Naive thymus-derived CD4-positive, alpha-beta T cell (primary cell): ENCODE measurements at regions not wholly inside any gene's neighbourhood (a gene's known extent, or its start where the extent isn't known, plus 50 kb on each side); places are given as distances from the start of the nearest gene placed in this dataset.

Experiments used
- ATAC-seq: fragments of 150-1000 bp; cut with Tn5 transposase; 2 replicates; pipeline ENCODE4 v1.10.0; 2021; ENCODE audit warnings: mild to moderate bottlenecking, moderate library complexity
- CTCF ChIA-PET: fragments of 350-600 bp; sonication (Branson Sonifier 250); formaldehyde crosslinking; loops from one replicate; lab custom pipeline; 2021; ENCODE audit warnings: antibody characterized with exemption; lab: Charles Lee
- POLR2A ChIA-PET: fragments of 350-600 bp; sonication (Branson Sonifier 250); formaldehyde crosslinking; loops from one replicate; lab custom pipeline; 2021; ENCODE audit warnings: antibody characterized with exemption, inconsistent platforms; lab: Charles Lee
- DNase-seq, 9 donors: peaks; one replicate each; pipeline versions ENCODE4 v3.0.0 to v3.0.0-alpha.2; 2020 to 2022; ENCODE audit warnings: mixed read lengths in 1 of 9
- H3K27ac ChIP-seq: one replicate; pipeline ENCODE4 v1.7.0; 2013; ENCODE audit warnings: mild to moderate bottlenecking, low read depth, low read length, moderate library complexity
- H3K27me3 ChIP-seq, 2 donors: one replicate each; pipeline ENCODE4 v1.7.0; 2013; ENCODE audit warnings: low read length in 2 of 2, mild to moderate bottlenecking in 2 of 2, moderate library complexity in 2 of 2; ENCODE audit not compliant: control insufficient read depth in 2 of 2, insufficient read depth in 2 of 2
- H3K36me3 ChIP-seq, 3 experiments: 1 replicate in 2 of 3; 2 replicates in 1 of 3; pipeline ENCODE4 v1.7.0; 2013; ENCODE audit warnings: low read length in 3 of 3, mild to moderate bottlenecking in 3 of 3, moderate library complexity in 1 of 3; ENCODE audit not compliant: insufficient read depth in 3 of 3, control insufficient read depth in 2 of 3
- H3K4me1 ChIP-seq, 2 donors: one replicate each; pipeline ENCODE4 v1.7.0; 2013; ENCODE audit warnings: low read length in 2 of 2, mild to moderate bottlenecking in 2 of 2, moderate library complexity in 1 of 2; ENCODE audit not compliant: control insufficient read depth in 2 of 2, insufficient read depth in 2 of 2
- H3K4me3 ChIP-seq: 2 replicates; pipeline ENCODE4 v1.7.0; 2013; ENCODE audit warnings: mild to moderate bottlenecking, low read length
- H3K9me3 ChIP-seq, 3 experiments: 1 replicate in 2 of 3; 2 replicates in 1 of 3; pipeline ENCODE4 v1.7.0; 2013; ENCODE audit warnings: low read length in 3 of 3; ENCODE audit not compliant: control insufficient read depth in 2 of 3
- H3K27ac Mint-ChIP-seq, 9 donors: one replicate each; pipeline ENCODE4 v1.8.0; 2020 to 2022; ENCODE audit warnings: mixed read lengths in 9 of 9, mild to moderate bottlenecking in 8 of 9, moderate library complexity in 5 of 9, inconsistent platforms in 2 of 9
- H3K27me3 Mint-ChIP-seq, 5 donors: one replicate each; pipeline ENCODE4 v1.8.0; 2021 to 2022; ENCODE audit warnings: mixed read lengths in 5 of 5, mild to moderate bottlenecking in 1 of 5
- H3K36me3 Mint-ChIP-seq, 5 donors: one replicate each; pipeline ENCODE4 v1.8.0; 2020 to 2022; ENCODE audit warnings: mixed read lengths in 5 of 5, mild to moderate bottlenecking in 3 of 5, inconsistent platforms in 1 of 5
- H3K4me1 Mint-ChIP-seq, 7 donors: one replicate each; pipeline ENCODE4 v1.8.0; 2020 to 2022; ENCODE audit warnings: mixed read lengths in 7 of 7, mild to moderate bottlenecking in 3 of 7, inconsistent platforms in 1 of 7
- H3K4me3 Mint-ChIP-seq, 10 donors: one replicate each; pipeline ENCODE4 v1.8.0; 2020 to 2022; ENCODE audit warnings: mild to moderate bottlenecking in 10 of 10, mixed read lengths in 10 of 10, moderate library complexity in 6 of 10, inconsistent platforms in 2 of 10
- H3K9me3 Mint-ChIP-seq, 11 donors: one replicate each; pipeline ENCODE4 v1.8.0; 2020 to 2022; ENCODE audit warnings: mixed read lengths in 11 of 11, mild to moderate bottlenecking in 4 of 11, inconsistent platforms in 1 of 11, moderate library complexity in 1 of 11
- intact Hi-C, 2 donors: fragments of 100-400 bp; cut with micrococcal nuclease; formaldehyde crosslinking; loops; one replicate each; pipeline ENCODE4 v1.15.1; 2023

DNA sequence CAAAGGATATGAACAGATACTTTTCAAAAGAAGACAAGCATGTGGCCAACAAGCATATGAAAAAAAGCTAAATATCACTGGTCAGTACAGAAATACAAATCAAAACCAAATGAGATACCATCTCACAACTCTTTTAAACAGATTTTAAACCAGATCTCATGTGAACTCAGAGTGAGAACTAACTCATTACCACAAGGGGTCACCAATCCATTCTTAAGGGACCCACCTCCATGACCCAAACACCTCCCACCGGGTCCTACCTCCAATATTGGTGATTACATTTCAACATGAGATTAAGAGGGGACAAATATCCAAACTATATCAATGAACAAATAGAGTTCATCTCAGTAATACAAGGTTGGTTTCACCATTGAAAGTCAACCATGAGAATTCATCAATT lies 319.8 kb upstream of the GULP1 start:
- H3K27me3 ChIP-seq: no peaks in the 10 kb centered on the region
- no peak for ATAC-seq
- intact Hi-C loops: no loop called here
- H3K4me3 ChIP-seq: no peak overlapping the region
- POLR2A ChIA-PET: no interaction called here
- Mint-ChIP-seq H3K27ac (no peak overlapping the region), H3K4me1 (no peaks in the 10 kb centered on the region), H3K4me3 (no peak overlapping the region), H3K27me3 (no peaks in the 10 kb centered on the region), H3K9me3 (peaks cover 0 to 5% (median 0%) of the 10 kb centered on the region in 11 donors), H3K36me3 (no peaks in the 10 kb centered on the region)
- no peaks in the 10 kb centered on the region for H3K36me3 ChIP-seq
- no peak overlapping the region for H3K27ac ChIP-seq
- no peaks in the 10 kb centered on the region for H3K4me1 ChIP-seq
- no peak for DNase-seq
- CTCF ChIA-PET: no interaction called here
- no peaks in the 10 kb centered on the region for H3K9me3 ChIP-seq

DNA sequence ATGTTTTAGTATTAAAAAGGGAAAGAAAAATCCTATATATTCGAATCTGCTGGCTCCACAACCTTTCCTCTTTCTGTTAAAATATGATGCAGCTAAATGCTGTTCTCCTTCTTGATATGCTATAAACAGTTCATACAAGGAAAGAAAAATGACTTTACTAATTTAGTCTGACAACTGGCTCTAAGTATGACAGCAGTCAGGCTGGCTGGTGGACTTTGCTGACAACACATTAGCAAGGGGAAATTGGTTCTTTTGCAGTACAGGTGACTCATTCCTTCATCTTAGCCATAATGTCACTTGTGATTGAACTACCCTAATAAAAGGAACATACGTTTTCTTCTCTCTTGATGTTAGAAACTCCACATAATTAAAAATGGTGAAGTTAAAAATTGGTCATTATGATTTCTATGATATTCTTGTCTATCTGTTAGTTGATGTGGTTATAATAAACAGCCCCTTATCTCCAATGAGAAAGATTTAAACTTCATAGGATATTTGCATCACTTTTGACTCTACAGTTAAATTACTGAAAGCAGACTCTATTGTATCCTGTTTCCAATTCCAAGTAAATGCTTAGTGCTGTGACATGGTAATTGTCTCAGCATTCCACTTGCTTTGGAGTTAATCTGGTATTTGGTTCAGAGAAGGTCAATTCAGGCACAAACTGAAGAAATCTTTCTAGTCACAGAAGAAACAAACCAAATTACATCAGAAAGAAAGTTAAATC lies 315.3 kb upstream of the GULP1 start:
- H3K9me3 Mint-ChIP-seq: peaks cover 0 to 3% (median 0%) of the 10 kb centered on the region in 11 donors
- no peaks in the 10 kb centered on the region for H3K27me3 Mint-ChIP-seq
- CTCF ChIA-PET: no interaction called here
- no peak overlapping the region for H3K4me3 ChIP-seq
- no peaks in the 10 kb centered on the region for H3K27me3 ChIP-seq
- ATAC-seq (no peak), DNase-seq (no peak)
- H3K27ac ChIP-seq: no peak overlapping the region
- H3K36me3 Mint-ChIP-seq: no peaks in the 10 kb centered on the region
- no peaks in the 10 kb centered on the region for H3K36me3 ChIP-seq
- intact Hi-C loops: no loop called here
- H3K27ac Mint-ChIP-seq: no peak overlapping the region
- H3K4me3 Mint-ChIP-seq: no peak overlapping the region
- no peaks in the 10 kb centered on the region for H3K4me1 ChIP-seq
- no peaks in the 10 kb centered on the region for H3K9me3 ChIP-seq
- POLR2A ChIA-PET: no interaction called here
- H3K4me1 Mint-ChIP-seq: no peaks in the 10 kb centered on the region

DNA sequence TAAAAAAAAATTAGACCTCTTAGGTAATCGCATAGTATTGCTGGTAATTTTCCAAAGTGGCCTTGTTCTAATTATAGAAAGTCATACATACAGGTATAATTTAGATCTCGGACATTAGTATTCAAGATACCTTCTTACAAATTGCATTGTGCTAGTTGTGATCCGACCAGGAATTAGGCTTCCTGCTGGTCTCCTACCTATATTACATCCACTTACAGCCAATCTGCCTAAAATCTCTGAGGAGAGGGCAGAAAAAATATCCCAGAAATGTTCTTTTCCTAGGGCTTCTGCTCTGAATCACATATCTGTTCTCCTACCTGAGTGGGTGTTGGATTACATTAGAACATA lies 314.7 kb upstream of the GULP1 start:
- H3K27me3 Mint-ChIP-seq: no peaks in the 10 kb centered on the region
- H3K9me3 ChIP-seq: no peaks in the 10 kb centered on the region
- intact Hi-C loops: no loop called here
- DNase-seq: no peak
- no peaks in the 10 kb centered on the region for H3K36me3 Mint-ChIP-seq
- POLR2A ChIA-PET: no interaction called here
- H3K9me3 Mint-ChIP-seq: peaks cover 0 to 2% (median 0%) of the 10 kb centered on the region in 11 donors
- no peaks in the 10 kb centered on the region for H3K4me1 Mint-ChIP-seq
- H3K4me1 ChIP-seq: no peaks in the 10 kb centered on the region
- no peak for ATAC-seq
- no peak overlapping the region for H3K4me3 Mint-ChIP-seq
- no peak overlapping the region for H3K4me3 ChIP-seq
- H3K27me3 ChIP-seq: no peaks in the 10 kb centered on the region
- no peak overlapping the region for H3K27ac Mint-ChIP-seq
- CTCF ChIA-PET: no interaction called here
- no peak overlapping the region for H3K27ac ChIP-seq
- H3K36me3 ChIP-seq: no peaks in the 10 kb centered on the region

DNA sequence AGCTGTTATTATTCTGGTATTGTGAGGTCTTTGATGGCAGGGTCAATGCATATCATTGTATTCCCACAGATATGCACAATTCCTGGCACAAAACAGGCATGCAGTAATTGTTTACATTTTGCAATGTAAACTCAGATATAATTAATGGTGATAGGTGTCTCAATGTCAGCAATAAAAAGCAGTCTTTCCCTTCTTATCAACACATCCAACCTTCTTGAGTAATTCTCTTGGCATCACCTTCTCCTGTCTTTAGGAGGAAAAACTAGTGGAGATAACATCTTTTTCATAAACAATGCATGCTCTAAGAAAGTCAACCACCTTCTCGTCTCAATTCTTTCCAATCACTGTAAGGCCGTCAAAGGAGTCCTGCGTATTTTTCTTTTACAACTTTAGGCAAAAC lies 313.3 kb upstream of the GULP1 start:
- POLR2A ChIA-PET: no interaction called here
- Histone ChIP-seq H3K36me3 (no peaks in the 10 kb centered on the region), H3K9me3 (no peaks in the 10 kb centered on the region), H3K4me3 (no peak overlapping the region), H3K27ac (no peak overlapping the region), H3K4me1 (no peaks in the 10 kb centered on the region), H3K27me3 (no peaks in the 10 kb centered on the region)
- no peak overlapping the region for H3K4me3 Mint-ChIP-seq
- no peaks in the 10 kb centered on the region for H3K27me3 Mint-ChIP-seq
- peaks cover 0 to 2% (median 0%) of the 10 kb centered on the region in 11 donors for H3K9me3 Mint-ChIP-seq
- intact Hi-C loops: no loop called here
- DNase-seq (no peak), ATAC-seq (no peak)
- no peaks in the 10 kb centered on the region for H3K36me3 Mint-ChIP-seq
- no peaks in the 10 kb centered on the region for H3K4me1 Mint-ChIP-seq
- CTCF ChIA-PET: no interaction called here
- H3K27ac Mint-ChIP-seq: no peak overlapping the region

DNA sequence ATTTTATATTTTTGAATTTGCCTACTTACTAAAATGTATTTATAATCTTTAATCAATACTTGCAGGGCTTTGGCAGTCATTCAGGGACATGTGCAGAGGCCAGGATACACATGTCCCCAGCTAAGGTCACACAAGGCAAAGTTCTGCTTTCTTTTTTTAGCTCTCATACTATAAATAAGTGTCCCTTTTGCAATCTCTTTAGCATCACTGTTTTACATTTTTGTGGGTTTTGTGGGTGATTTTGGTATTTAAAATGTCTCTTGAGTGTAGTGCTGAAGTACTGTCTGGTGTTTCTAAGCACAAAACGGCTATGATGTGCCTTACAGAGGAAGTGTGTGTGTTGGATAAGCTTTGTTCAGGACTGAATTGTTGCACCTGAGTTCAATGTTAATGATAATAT lies 309.0 kb upstream of the GULP1 start:
- no peak overlapping the region for H3K4me3 ChIP-seq
- no peaks in the 10 kb centered on the region for H3K4me1 ChIP-seq

DNA sequence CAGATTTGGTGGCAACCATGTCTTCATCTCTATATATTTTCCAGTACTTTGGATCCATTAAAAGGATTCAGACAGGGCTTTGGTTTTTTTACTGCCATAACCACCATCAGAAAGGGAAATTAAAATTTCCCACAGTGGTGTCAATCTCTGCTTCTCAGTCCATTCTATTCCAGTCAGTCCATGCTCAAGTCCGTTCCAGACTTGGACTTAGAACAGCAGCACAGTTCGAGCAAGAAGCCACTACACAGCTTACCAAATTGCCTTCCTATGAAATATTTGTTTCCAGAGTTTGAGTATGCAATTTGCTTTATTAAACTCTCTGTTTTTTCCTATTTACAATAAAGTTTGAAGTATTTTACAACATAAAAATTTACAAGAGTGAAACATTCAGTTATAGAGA lies 306.5 kb upstream of the GULP1 start:
- POLR2A ChIA-PET: no interaction called here
- Histone ChIP-seq H3K4me1 (no peaks in the 10 kb centered on the region), H3K9me3 (no peaks in the 10 kb centered on the region), H3K27me3 (no peaks in the 10 kb centered on the region), H3K27ac (no peak overlapping the region), H3K4me3 (no peak overlapping the region), H3K36me3 (no peaks in the 10 kb centered on the region)
- CTCF ChIA-PET: no interaction called here
- H3K4me3 Mint-ChIP-seq: no peak overlapping the region
- H3K9me3 Mint-ChIP-seq: peaks cover 0 to 4% (median 0%) of the 10 kb centered on the region in 11 donors
- DNase-seq (no peak), ATAC-seq (no peak)
- H3K27ac Mint-ChIP-seq: no peak overlapping the region
- H3K27me3 Mint-ChIP-seq: peaks cover 0 to 11% (median 5%) of the 10 kb centered on the region in 5 donors
- intact Hi-C loops: no loop called here
- H3K4me1 Mint-ChIP-seq: peaks cover 4 to 20% (median 17%) of the 10 kb centered on the region in 7 donors
- H3K36me3 Mint-ChIP-seq: no peaks in the 10 kb centered on the region

More for the DNA sequence above, 309.0 kb upstream of the GULP1 start:
- ChIA-PET POLR2A (no interaction called here), CTCF (no interaction called here)
- Histone ChIP-seq H3K27ac (no peak overlapping the region), H3K36me3 (no peaks in the 10 kb centered on the region), H3K9me3 (no peaks in the 10 kb centered on the region), H3K27me3 (no peaks in the 10 kb centered on the region)
- DNase-seq (no peak), ATAC-seq (no peak)
- intact Hi-C loops: no loop called here
- H3K4me3 Mint-ChIP-seq: no peak overlapping the region
- H3K27me3 Mint-ChIP-seq: peaks cover 0 to 6% (median 0%) of the 10 kb centered on the region in 5 donors
- H3K27ac Mint-ChIP-seq: no peak overlapping the region
- H3K36me3 Mint-ChIP-seq: no peaks in the 10 kb centered on the region
- H3K9me3 Mint-ChIP-seq: peaks cover 0 to 2% (median 0%) of the 10 kb centered on the region in 11 donors
- peaks cover 0 to 2% (median 0%) of the 10 kb centered on the region in 7 donors for H3K4me1 Mint-ChIP-seq

DNA sequence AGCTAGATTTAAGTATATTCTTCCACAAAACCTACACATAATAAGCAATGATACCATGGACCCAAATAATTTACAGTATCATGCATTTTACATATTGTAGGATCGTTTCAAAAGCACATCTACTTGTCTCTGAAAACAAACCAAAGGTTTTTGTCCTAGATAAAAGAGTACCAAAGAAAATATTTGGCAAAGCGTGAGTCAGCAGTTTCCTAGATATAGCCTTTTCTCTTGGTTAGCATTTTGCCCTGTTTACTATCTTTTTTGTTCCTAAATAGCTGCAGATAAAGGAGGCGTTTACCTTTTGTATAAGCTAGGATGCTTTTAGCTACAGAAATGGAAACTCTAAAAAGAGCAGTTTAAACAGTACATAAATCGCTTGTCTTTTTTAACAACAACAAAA lies 305.8 kb upstream of the GULP1 start:
- ChIA-PET POLR2A (no interaction called here), CTCF (no interaction called here)
- Mint-ChIP-seq H3K9me3 (peaks cover 0 to 4% (median 0%) of the 10 kb centered on the region in 11 donors), H3K4me1 (peaks cover 4 to 27% (median 20%) of the 10 kb centered on the region in 7 donors), H3K27me3 (peaks cover 0 to 11% (median 5%) of the 10 kb centered on the region in 5 donors), H3K27ac (no peak overlapping the region), H3K36me3 (no peaks in the 10 kb centered on the region), H3K4me3 (no peak overlapping the region)
- Histone ChIP-seq H3K4me3 (no peak overlapping the region), H3K36me3 (no peaks in the 10 kb centered on the region), H3K27me3 (no peaks in the 10 kb centered on the region), H3K27ac (no peak overlapping the region), H3K9me3 (no peaks in the 10 kb centered on the region), H3K4me1 (no peaks in the 10 kb centered on the region)
- intact Hi-C loops: no loop called here
- DNase-seq: no peak
- ATAC-seq: no peak
